Lung (tissue), 11 donors: ENCODE measurements at regions not wholly inside any gene's neighbourhood (a gene's known extent, or its start where the extent isn't known, plus 50 kb on each side); places are given as distances from the start of the nearest gene placed in this dataset.

ENCODE experiments used
- ATAC-seq: fragments of 200-7000 bp; cut with Tn5 transposase; one replicate; pipeline ENCODE4 v1.9.1; 2020; ENCODE audit warnings: moderate number of reproducible peaks; ENCODE audit not compliant: insufficient read depth, low FRiP score
- DNase-seq, 3 donors: peaks; one replicate each; pipeline ENCODE4 v3.0.0-alpha.2; 2013 to 2017
- H3K27ac ChIP-seq, 2 donors: one replicate each; pipeline ENCODE4 v1.5.1; 2013; ENCODE audit warnings: mild to moderate bottlenecking in 2 of 2, moderate library complexity in 2 of 2, control low read depth in 1 of 2, inconsistent platforms in 1 of 2, low read depth in 1 of 2, low read length in 1 of 2
- H3K27me3 ChIP-seq, 3 donors: one replicate each; pipeline ENCODE4 v1.5.1; 2013; ENCODE audit warnings: low read length in 2 of 3; ENCODE audit not compliant: control insufficient read depth in 3 of 3, insufficient read depth in 3 of 3
- H3K36me3 ChIP-seq, 4 donors: one replicate each; pipeline ENCODE4 v1.5.1; 2013; ENCODE audit warnings: low read length in 4 of 4, mild to moderate bottlenecking in 1 of 4, moderate library complexity in 1 of 4; ENCODE audit not compliant: control insufficient read depth in 4 of 4, insufficient read depth in 4 of 4
- H3K4me1 ChIP-seq, 5 donors: one replicate each; pipeline ENCODE4 v1.5.1; 2013; ENCODE audit warnings: low read length in 5 of 5, mild to moderate bottlenecking in 2 of 5, moderate library complexity in 1 of 5; ENCODE audit not compliant: control insufficient read depth in 5 of 5, insufficient read depth in 5 of 5
- H3K4me3 ChIP-seq: one replicate; pipeline ENCODE4 v1.5.1; 2013; ENCODE audit warnings: mild to moderate bottlenecking, control low read depth, moderate library complexity
- H3K9ac ChIP-seq, 2 donors: one replicate each; pipeline ENCODE4 v1.5.1; 2013; ENCODE audit warnings: low read length in 2 of 2, control low read depth in 1 of 2; ENCODE audit not compliant: insufficient read depth in 1 of 2
- H3K9me3 ChIP-seq, 4 donors: one replicate each; pipeline ENCODE4 v1.5.1; 2013; ENCODE audit warnings: low read length in 3 of 4, mild to moderate bottlenecking in 1 of 4, moderate library complexity in 1 of 4; ENCODE audit not compliant: control insufficient read depth in 4 of 4, insufficient read depth in 3 of 4
- WGBS, 2 donors: extraction: QIAGEN DNeasy Blood & Tissue Kit; methylation state at CpG; one replicate each; pipeline ENCODE4 v1.1.7; 2013; 5-methylcytosine and 5-hydroxymethylcytosine counted together
- TF ChIP-seq, protein P1 (sequence below): IDR thresholded peaks from 2 replicates; pipeline ENCODE4 v1.5.1; 2012; ENCODE audit warnings: mild to moderate bottlenecking; ENCODE audit errors: control extremely low read depth, extremely low read depth
- donor health status: control.
- donor health status: control.
- donor health status: Bipolar disorder and iron deficiency.
- donor health status: healthy.
- donor health status: DM: yes; HTN: yes; CAD: no.

DNA sequence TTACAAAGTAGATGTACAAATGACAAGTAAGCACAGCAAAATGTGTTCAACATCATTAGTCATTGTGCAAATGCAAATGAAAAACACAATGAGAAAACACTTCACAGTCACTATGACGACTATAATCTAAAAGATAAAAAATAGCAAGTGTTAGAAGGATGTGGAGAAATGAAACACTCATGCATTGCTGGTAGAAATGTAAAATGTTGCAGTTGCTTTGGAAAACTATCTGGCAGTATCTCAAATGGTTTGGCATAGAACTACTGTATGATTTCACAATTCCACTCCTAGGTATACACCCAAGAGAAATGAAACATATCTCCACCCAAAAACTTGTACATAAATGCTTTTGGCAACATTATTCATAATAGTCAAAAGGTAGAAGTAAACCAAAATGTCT, 459.7 kb upstream of the TRAM1L1 start:
- Histone ChIP-seq H3K4me3 (no peak overlapping the region), H3K27me3 (no peaks in the 10 kb centered on the region), H3K9ac (no peak overlapping the region), H3K27ac (no peak overlapping the region), H3K36me3 (no peaks in the 10 kb centered on the region), H3K9me3 (no peaks in the 10 kb centered on the region), H3K4me1 (peaks cover 0 to 7% (median 0%) of the 10 kb centered on the region in 5 donors)
- ATAC-seq (no peak), DNase-seq (peak in 2 of 3 donors; percentile 30 to 44)
- TF ChIP-seq, protein P1, sequence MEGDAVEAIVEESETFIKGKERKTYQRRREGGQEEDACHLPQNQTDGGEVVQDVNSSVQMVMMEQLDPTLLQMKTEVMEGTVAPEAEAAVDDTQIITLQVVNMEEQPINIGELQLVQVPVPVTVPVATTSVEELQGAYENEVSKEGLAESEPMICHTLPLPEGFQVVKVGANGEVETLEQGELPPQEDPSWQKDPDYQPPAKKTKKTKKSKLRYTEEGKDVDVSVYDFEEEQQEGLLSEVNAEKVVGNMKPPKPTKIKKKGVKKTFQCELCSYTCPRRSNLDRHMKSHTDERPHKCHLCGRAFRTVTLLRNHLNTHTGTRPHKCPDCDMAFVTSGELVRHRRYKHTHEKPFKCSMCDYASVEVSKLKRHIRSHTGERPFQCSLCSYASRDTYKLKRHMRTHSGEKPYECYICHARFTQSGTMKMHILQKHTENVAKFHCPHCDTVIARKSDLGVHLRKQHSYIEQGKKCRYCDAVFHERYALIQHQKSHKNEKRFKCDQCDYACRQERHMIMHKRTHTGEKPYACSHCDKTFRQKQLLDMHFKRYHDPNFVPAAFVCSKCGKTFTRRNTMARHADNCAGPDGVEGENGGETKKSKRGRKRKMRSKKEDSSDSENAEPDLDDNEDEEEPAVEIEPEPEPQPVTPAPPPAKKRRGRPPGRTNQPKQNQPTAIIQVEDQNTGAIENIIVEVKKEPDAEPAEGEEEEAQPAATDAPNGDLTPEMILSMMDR, result no peak
- 0 to 1% methylated on average over 1 of the region's 1 CpG for WGBS, 2 donors

DNA sequence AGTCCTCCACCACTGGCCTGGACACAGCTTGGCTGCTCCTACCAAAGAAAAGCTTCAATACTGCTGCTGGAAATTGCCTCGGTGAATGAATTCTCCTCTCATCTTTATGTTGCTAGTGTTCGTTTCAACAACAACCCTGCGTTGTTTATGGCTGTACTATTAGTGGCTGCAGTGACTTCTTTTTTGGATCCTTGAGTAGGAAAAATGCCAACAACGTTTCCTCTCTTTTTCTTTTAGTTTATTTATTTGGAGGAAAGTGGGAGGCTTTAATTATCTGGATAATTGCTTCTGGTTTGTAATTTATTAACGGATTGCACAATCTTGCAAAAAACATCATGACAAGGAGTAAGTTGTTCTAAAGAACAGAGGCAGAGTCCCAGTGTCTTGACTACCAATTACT, 464.1 kb upstream of the TRAM1L1 start:
- peak; percentile 35 to 88 (median 87) for DNase-seq
- no peak overlapping the region for H3K4me3 ChIP-seq
- H3K4me1 ChIP-seq, result peaks cover 0 to 9% (median 0%) of the 10 kb centered on the region in 5 donors
- 58 to 62% methylated on average over 5 of the region's 5 CpGs for WGBS, 2 donors
- no peaks in the 10 kb centered on the region for H3K27me3 ChIP-seq
- no peaks in the 10 kb centered on the region for H3K36me3 ChIP-seq
- TF ChIP-seq, protein P1, result no peak
- no peak for ATAC-seq
- no peak overlapping the region for H3K9ac ChIP-seq
- H3K9me3 ChIP-seq, result peaks cover 0 to 3% (median 0%) of the 10 kb centered on the region in 4 donors
- no peak overlapping the region for H3K27ac ChIP-seq

DNA sequence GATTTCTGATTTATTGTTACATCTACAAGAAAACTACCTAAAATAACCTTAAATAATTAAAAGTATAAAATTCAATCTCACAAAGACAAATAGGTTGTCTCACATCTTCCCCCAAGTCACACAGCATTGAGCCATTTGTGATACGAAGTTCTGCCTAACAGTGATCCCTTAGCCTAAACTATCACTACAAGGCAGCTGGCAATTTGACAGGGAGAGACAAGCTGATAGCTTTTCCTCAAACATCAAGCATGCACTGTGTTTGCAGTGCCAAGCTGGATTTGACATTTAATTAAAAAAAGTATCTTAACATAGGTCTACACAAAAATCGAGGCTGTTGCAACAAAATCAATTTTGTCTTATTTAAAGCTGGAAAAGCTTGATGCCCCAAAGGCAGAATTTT, 464.7 kb upstream of the TRAM1L1 start:
- H3K27me3 ChIP-seq, result no peaks in the 10 kb centered on the region
- H3K9me3 ChIP-seq, result peaks cover 0 to 3% (median 0%) of the 10 kb centered on the region in 4 donors
- no peak overlapping the region for H3K9ac ChIP-seq
- H3K36me3 ChIP-seq, result no peaks in the 10 kb centered on the region
- ATAC-seq (no peak), DNase-seq (peak; percentile 11 to 55 (median 50))
- peaks cover 0 to 9% (median 0%) of the 10 kb centered on the region in 5 donors for H3K4me1 ChIP-seq
- TF ChIP-seq, protein P1, result no peak
- no peak overlapping the region for H3K4me3 ChIP-seq
- WGBS, 2 donors, result 57 to 76% methylated on average over 2 of the region's 2 CpGs
- no peak overlapping the region for H3K27ac ChIP-seq

DNA sequence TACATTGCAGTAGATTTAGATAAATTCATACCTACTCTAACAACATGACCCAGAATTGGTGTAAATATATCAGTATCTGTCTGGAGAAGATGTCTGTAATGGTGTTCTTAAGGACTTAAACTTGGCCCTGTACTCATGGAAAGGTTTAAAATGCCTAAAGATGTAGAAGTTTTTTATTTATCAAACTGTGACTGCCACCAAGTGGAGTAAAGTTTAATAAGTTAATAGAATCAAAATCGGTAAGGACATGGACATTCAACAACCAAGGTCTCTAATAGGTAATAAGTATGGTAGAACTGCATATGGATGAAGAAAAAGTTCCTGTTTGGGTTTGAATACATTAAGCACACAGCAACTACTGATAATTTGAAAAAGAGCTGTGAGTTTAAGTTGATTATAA, 474.0 kb upstream of the NDST3 start:
- Histone ChIP-seq H3K27ac (no peak overlapping the region), H3K4me3 (no peak overlapping the region), H3K36me3 (no peaks in the 10 kb centered on the region), H3K9ac (no peak overlapping the region), H3K27me3 (no peaks in the 10 kb centered on the region), H3K4me1 (no peaks in the 10 kb centered on the region), H3K9me3 (no peaks in the 10 kb centered on the region)
- no peak for ATAC-seq
- WGBS, 2 donors, result 47 to 63% methylated on average over 1 of the region's 1 CpG
- peak in 2 of 3 donors; percentile 59 to 60 for DNase-seq
- TF ChIP-seq, protein P1, result no peak
